ENCODE measurements at regions not wholly inside any gene's neighbourhood (a gene's known extent, or its start where the extent isn't known, plus 50 kb on each side); places are given as distances from the start of the nearest gene placed in this dataset.

DNA sequence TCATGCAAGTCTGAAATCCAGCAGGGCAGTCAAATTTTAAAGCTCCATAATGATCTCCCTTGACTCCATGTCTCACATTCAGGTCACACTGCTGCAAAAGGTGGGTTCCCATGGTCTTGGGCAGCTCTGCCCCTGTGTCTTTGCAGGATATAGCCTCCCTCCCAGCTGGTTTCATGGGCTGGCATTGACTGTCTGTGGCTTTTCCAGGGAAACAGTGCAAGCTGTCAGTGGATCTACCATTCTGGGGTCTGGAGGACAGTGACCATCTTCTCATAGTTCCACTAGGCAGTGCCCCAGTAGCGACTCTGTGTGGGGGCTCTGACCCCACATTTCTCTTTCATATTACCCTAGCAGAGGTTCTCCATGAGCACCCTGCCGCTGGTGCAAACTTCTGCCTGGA lies 220.6 kb upstream of the COPS8 start:
- TF ChIP-seq POLR2AphosphoS5 (IDR thresholded peaks at IDR 0.05; ENCODE audit: low read depth, low read length) (no peak), TAF1 (IDR thresholded peaks at IDR 0.05; ENCODE audit: low read depth, low read length) (no peak), POLR2A (IDR thresholded peaks at IDR 0.05; ENCODE audit: low read depth, low read length) (no peak), SPI1 (IDR thresholded peaks at IDR 0.05; ENCODE audit: low read depth, low read length) (no peak), POU2F2 (IDR thresholded peaks at IDR 0.05; ENCODE audit: low read depth, low read length) (no peak)
